HG02938 (cell line): ENCODE measurements at regions not wholly inside any gene's neighbourhood (a gene's known extent, or its start where the extent isn't known, plus 50 kb on each side); places are given as distances from the start of the nearest gene placed in this dataset.

Experiments
- ATAC-seq: cut with Tn5 transposase; IDR thresholded peaks from one replicate; pipeline ENCODE4 v1.9.1; 2021; ENCODE audit warnings: mild to moderate bottlenecking, moderate library complexity; ENCODE audit not compliant: unreplicated experiment

- ATAC-seq, result no peak
These were observed 79.1 kb upstream of the TUSC7 start for GRCh38 chr3:116630494-116630893.

GRCh38 chr3:116639641-116640040, 69.9 kb upstream of the TUSC7 start:
- no peak for ATAC-seq

GRCh38 chr3:116640109-116640508, 69.5 kb upstream of the TUSC7 start:
- ATAC-seq, result no peak

GRCh38 chr3:116643001-116643400, 66.6 kb upstream of the TUSC7 start:
- ATAC-seq, result no peak

- no peak for ATAC-seq
These were observed 61.6 kb upstream of the TUSC7 start for GRCh38 chr3:116647996-116648395.
